ENCODE measurements at regions not wholly inside any gene's neighbourhood (a gene's known extent, or its start where the extent isn't known, plus 50 kb on each side); places are given as distances from the start of the nearest gene placed in this dataset.

DNA sequence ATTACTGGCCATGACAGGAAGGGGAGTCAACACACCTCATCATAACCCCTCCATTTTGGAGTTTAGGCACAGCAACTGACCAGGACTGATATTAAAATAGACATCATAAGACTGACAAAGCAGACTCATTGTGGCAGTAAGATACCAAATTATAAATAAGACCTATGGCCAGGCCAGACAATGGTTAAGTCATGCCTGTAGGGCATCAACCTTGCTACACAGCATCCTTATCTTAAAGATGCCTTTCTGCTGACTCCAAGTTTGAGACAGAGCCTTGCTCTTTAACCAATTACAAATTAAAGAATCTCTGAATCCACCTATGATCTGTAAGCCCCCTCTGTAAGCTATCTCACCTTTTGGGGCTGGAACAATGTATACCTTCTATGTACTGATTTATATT lies 65.5 kb downstream of the VCX2 start:
- H3K36me3 ChIP-seq (ENCODE audit: control insufficient read depth in 1 of 2, insufficient read depth in 2 of 2, low read length in 2 of 2): no peaks in the 10 kb centered on the region
- no peak overlapping the region for H3K27ac ChIP-seq (ENCODE audit: low read depth, low read length)
- H3K9me3 ChIP-seq (ENCODE audit: insufficient read depth, low read depth, low read length): no peaks in the 10 kb centered on the region
- H2BK120ac ChIP-seq (ENCODE audit: insufficient read depth, low read length, poor library complexity): no peak overlapping the region
- DNase-seq: peak; percentile 35 to 65
- no peak overlapping the region for H3K4ac ChIP-seq (ENCODE audit: low read depth, low read length)
- no peak overlapping the region for H4K12ac ChIP-seq (ENCODE audit: low read depth, low read length)
- no peak overlapping the region for H4K8ac ChIP-seq (ENCODE audit: low read depth, low read length)
- H3K27me3 ChIP-seq (ENCODE audit: insufficient read depth, low read length): no peaks in the 10 kb centered on the region
- no peak overlapping the region for H3K14ac ChIP-seq (ENCODE audit: low read length)
- no peak overlapping the region for H3K9ac ChIP-seq (ENCODE audit: low read length)
- no peak overlapping the region for H2AFZ ChIP-seq (ENCODE audit: insufficient read depth, low read length, poor library complexity)
- no peak overlapping the region for H3K4me3 ChIP-seq (ENCODE audit: low read depth, low read length)
- no peak overlapping the region for H2AK5ac ChIP-seq (ENCODE audit: low read length)
- H3K23ac ChIP-seq (ENCODE audit: low read length): no peak overlapping the region
- H3K4me1 ChIP-seq (ENCODE audit: control insufficient read depth in 1 of 2, insufficient read depth in 2 of 2, low read length in 2 of 2): no peaks in the 10 kb centered on the region
- no peak overlapping the region for H2BK5ac ChIP-seq (ENCODE audit: low read depth, low read length, poor library complexity)
- H2BK12ac ChIP-seq (ENCODE audit: low read length): no peak overlapping the region
- no peak overlapping the region for H3K4me2 ChIP-seq (ENCODE audit: low read length)
- no peaks in the 10 kb centered on the region for H3K79me2 ChIP-seq (ENCODE audit: control insufficient read depth, insufficient read depth, low read length, poor library complexity)
- no peak overlapping the region for H4K91ac ChIP-seq (ENCODE audit: low read depth, low read length)
- no peak overlapping the region for H3K18ac ChIP-seq (ENCODE audit: low read length)
- no peaks in the 10 kb centered on the region for H3K79me1 ChIP-seq (ENCODE audit: low read length)

DNA sequence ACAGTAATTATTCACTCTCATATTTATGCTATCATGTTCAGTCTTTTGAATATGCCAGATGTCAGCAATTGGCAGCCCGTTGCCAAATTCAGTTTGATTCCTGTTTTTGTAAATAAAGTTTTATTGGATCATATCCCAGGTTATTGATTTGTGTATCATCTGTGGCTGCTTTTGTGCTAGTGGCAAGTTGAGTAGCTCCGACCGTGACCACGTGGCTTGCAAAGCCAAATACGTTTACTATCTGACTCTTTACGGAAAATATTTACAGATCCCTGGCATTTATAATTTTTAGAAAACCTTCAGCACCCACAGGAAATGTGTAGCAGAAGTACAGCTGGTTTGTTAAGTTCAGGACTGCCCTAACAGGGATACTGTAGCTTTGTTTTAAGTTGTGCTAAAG lies 67.4 kb downstream of the VCX2 start:
- Histone ChIP-seq H2AFZ (ENCODE audit: insufficient read depth, low read length, poor library complexity) (no peak overlapping the region), H3K23ac (ENCODE audit: low read length) (no peak overlapping the region), H4K8ac (ENCODE audit: low read depth, low read length) (no peak overlapping the region), H4K91ac (ENCODE audit: low read depth, low read length) (no peak overlapping the region), H3K4ac (ENCODE audit: low read depth, low read length) (no peak overlapping the region), H3K36me3 (ENCODE audit: control insufficient read depth in 1 of 2, insufficient read depth in 2 of 2, low read length in 2 of 2) (no peaks in the 10 kb centered on the region), H3K18ac (ENCODE audit: low read length) (no peak overlapping the region), H3K4me2 (ENCODE audit: low read length) (no peak overlapping the region), H2BK12ac (ENCODE audit: low read length) (no peak overlapping the region), H3K9me3 (ENCODE audit: insufficient read depth, low read depth, low read length) (no peaks in the 10 kb centered on the region), H3K4me3 (ENCODE audit: low read depth, low read length) (no peak overlapping the region), H3K9ac (ENCODE audit: low read length) (no peak overlapping the region), H3K14ac (ENCODE audit: low read length) (no peak overlapping the region), H3K4me1 (ENCODE audit: control insufficient read depth in 1 of 2, insufficient read depth in 2 of 2, low read length in 2 of 2) (no peaks in the 10 kb centered on the region), H4K12ac (ENCODE audit: low read depth, low read length) (no peak overlapping the region), H3K27me3 (ENCODE audit: insufficient read depth, low read length) (no peaks in the 10 kb centered on the region), H3K27ac (ENCODE audit: low read depth, low read length) (no peak overlapping the region), H2BK5ac (ENCODE audit: low read depth, low read length, poor library complexity) (no peak overlapping the region), H3K79me2 (ENCODE audit: control insufficient read depth, insufficient read depth, low read length, poor library complexity) (no peaks in the 10 kb centered on the region), H3K79me1 (ENCODE audit: low read length) (no peaks in the 10 kb centered on the region), H2BK120ac (ENCODE audit: insufficient read depth, low read length, poor library complexity) (no peak overlapping the region), H2AK5ac (ENCODE audit: low read length) (no peak overlapping the region)
- peak in 1 of 2 donors; percentile 1 for DNase-seq
- no CpG with 5 or more reads among the region's 6 CpGs for WGBS (ENCODE audit: extremely low coverage, insufficient coverage, insufficient read length)

- H3K4ac ChIP-seq (ENCODE audit: low read depth, low read length): no peak overlapping the region
- no peaks in the 10 kb centered on the region for H3K36me3 ChIP-seq (ENCODE audit: control insufficient read depth in 1 of 2, insufficient read depth in 2 of 2, low read length in 2 of 2)
- no peak overlapping the region for H3K23ac ChIP-seq (ENCODE audit: low read length)
- H3K27ac ChIP-seq (ENCODE audit: low read depth, low read length): no peak overlapping the region
- H3K18ac ChIP-seq (ENCODE audit: low read length): no peak overlapping the region
- no peak overlapping the region for H2BK120ac ChIP-seq (ENCODE audit: insufficient read depth, low read length, poor library complexity)
- H3K79me2 ChIP-seq (ENCODE audit: control insufficient read depth, insufficient read depth, low read length, poor library complexity): no peaks in the 10 kb centered on the region
- H3K4me1 ChIP-seq (ENCODE audit: control insufficient read depth in 1 of 2, insufficient read depth in 2 of 2, low read length in 2 of 2): no peaks in the 10 kb centered on the region
- H2BK5ac ChIP-seq (ENCODE audit: low read depth, low read length, poor library complexity): no peak overlapping the region
- no peak overlapping the region for H4K91ac ChIP-seq (ENCODE audit: low read depth, low read length)
- H4K8ac ChIP-seq (ENCODE audit: low read depth, low read length): no peak overlapping the region
- H3K79me1 ChIP-seq (ENCODE audit: low read length): no peaks in the 10 kb centered on the region
- H3K9me3 ChIP-seq (ENCODE audit: insufficient read depth, low read depth, low read length): no peaks in the 10 kb centered on the region
- no peak overlapping the region for H2BK12ac ChIP-seq (ENCODE audit: low read length)
- no CpG with 5 or more reads among the region's 6 CpGs for WGBS (ENCODE audit: extremely low coverage, insufficient coverage, insufficient read length)
- H3K27me3 ChIP-seq (ENCODE audit: insufficient read depth, low read length): no peaks in the 10 kb centered on the region
- H4K12ac ChIP-seq (ENCODE audit: low read depth, low read length): no peak overlapping the region
- no peak overlapping the region for H2AK5ac ChIP-seq (ENCODE audit: low read length)
- H2AFZ ChIP-seq (ENCODE audit: insufficient read depth, low read length, poor library complexity): no peak overlapping the region
- DNase-seq: no peak
- no peak overlapping the region for H3K4me2 ChIP-seq (ENCODE audit: low read length)
- H3K4me3 ChIP-seq (ENCODE audit: low read depth, low read length): no peak overlapping the region
- no peak overlapping the region for H3K9ac ChIP-seq (ENCODE audit: low read length)
- no peak overlapping the region for H3K14ac ChIP-seq (ENCODE audit: low read length)
Measured at GRCh38 chrX:8091510-8091909, 79.6 kb downstream of the VCX2 start.

DNA sequence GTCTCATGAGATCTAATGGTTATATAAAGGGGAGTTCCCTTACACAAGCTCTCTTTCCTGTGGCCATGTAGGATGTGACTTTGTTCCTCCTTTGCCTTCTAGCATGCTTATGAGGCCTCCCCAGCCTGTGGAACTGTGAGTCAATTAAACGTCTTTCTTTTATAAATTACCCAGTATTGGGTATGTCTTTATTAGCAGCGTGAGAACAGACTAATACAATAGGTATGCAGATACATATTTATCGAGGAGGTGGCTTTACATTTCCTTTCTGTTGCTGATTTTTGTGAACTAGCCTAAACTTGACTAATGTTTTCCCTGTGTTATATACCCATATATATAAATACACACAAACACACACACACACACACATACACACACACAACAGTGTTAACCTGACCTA lies 80.2 kb downstream of the VCX2 start:
- Histone ChIP-seq H3K9ac (ENCODE audit: low read length) (no peak overlapping the region), H2BK120ac (ENCODE audit: insufficient read depth, low read length, poor library complexity) (no peak overlapping the region), H3K4me3 (ENCODE audit: low read depth, low read length) (no peak overlapping the region), H3K27me3 (ENCODE audit: insufficient read depth, low read length) (no peaks in the 10 kb centered on the region), H3K18ac (ENCODE audit: low read length) (no peak overlapping the region), H2BK12ac (ENCODE audit: low read length) (no peak overlapping the region), H2AK5ac (ENCODE audit: low read length) (no peak overlapping the region), H3K27ac (ENCODE audit: low read depth, low read length) (no peak overlapping the region), H3K14ac (ENCODE audit: low read length) (no peak overlapping the region), H4K8ac (ENCODE audit: low read depth, low read length) (no peak overlapping the region), H3K79me1 (ENCODE audit: low read length) (no peaks in the 10 kb centered on the region), H3K4me1 (ENCODE audit: control insufficient read depth in 1 of 2, insufficient read depth in 2 of 2, low read length in 2 of 2) (no peaks in the 10 kb centered on the region), H2AFZ (ENCODE audit: insufficient read depth, low read length, poor library complexity) (no peak overlapping the region), H3K23ac (ENCODE audit: low read length) (no peak overlapping the region), H3K9me3 (ENCODE audit: insufficient read depth, low read depth, low read length) (no peaks in the 10 kb centered on the region), H3K4me2 (ENCODE audit: low read length) (no peak overlapping the region), H3K4ac (ENCODE audit: low read depth, low read length) (no peak overlapping the region), H2BK5ac (ENCODE audit: low read depth, low read length, poor library complexity) (no peak overlapping the region), H3K36me3 (ENCODE audit: control insufficient read depth in 1 of 2, insufficient read depth in 2 of 2, low read length in 2 of 2) (no peaks in the 10 kb centered on the region), H4K91ac (ENCODE audit: low read depth, low read length) (no peak overlapping the region), H4K12ac (ENCODE audit: low read depth, low read length) (no peak overlapping the region), H3K79me2 (ENCODE audit: control insufficient read depth, insufficient read depth, low read length, poor library complexity) (no peaks in the 10 kb centered on the region)
- WGBS (ENCODE audit: extremely low coverage, insufficient coverage, insufficient read length): no CpG with 5 or more reads among the region's 3 CpGs
- DNase-seq: no peak

DNA sequence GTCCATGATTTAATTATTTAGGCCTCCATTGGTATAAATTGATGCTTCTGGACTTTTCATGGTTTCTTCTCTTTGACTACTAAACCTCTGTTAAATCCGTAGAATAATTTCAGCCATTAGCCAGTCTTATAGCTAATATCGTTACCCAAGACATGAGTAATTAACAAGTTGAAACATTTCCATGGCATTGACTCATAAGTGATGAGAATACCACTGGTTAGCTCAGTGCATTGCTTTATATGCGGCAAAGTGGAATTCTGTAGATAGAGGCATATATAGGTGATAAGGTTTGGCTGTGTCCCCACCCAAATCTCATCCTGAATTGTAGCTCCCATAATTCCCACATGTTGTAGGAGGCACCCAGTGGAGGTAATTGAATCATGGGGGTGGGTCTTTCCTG lies 80.6 kb downstream of the VCX2 start:
- Histone ChIP-seq H3K4me3 (ENCODE audit: low read depth, low read length) (no peak overlapping the region), H3K36me3 (ENCODE audit: control insufficient read depth in 1 of 2, insufficient read depth in 2 of 2, low read length in 2 of 2) (no peaks in the 10 kb centered on the region), H2AK5ac (ENCODE audit: low read length) (no peak overlapping the region), H4K8ac (ENCODE audit: low read depth, low read length) (no peak overlapping the region), H2BK12ac (ENCODE audit: low read length) (no peak overlapping the region), H4K12ac (ENCODE audit: low read depth, low read length) (no peak overlapping the region), H2BK120ac (ENCODE audit: insufficient read depth, low read length, poor library complexity) (no peak overlapping the region), H3K23ac (ENCODE audit: low read length) (no peak overlapping the region), H4K91ac (ENCODE audit: low read depth, low read length) (no peak overlapping the region), H3K79me1 (ENCODE audit: low read length) (no peaks in the 10 kb centered on the region), H3K27ac (ENCODE audit: low read depth, low read length) (no peak overlapping the region), H3K18ac (ENCODE audit: low read length) (no peak overlapping the region), H3K4ac (ENCODE audit: low read depth, low read length) (no peak overlapping the region), H3K9ac (ENCODE audit: low read length) (no peak overlapping the region), H3K4me1 (ENCODE audit: control insufficient read depth in 1 of 2, insufficient read depth in 2 of 2, low read length in 2 of 2) (no peaks in the 10 kb centered on the region), H3K27me3 (ENCODE audit: insufficient read depth, low read length) (no peaks in the 10 kb centered on the region), H3K79me2 (ENCODE audit: control insufficient read depth, insufficient read depth, low read length, poor library complexity) (no peaks in the 10 kb centered on the region), H3K4me2 (ENCODE audit: low read length) (no peak overlapping the region), H2AFZ (ENCODE audit: insufficient read depth, low read length, poor library complexity) (no peak overlapping the region), H3K14ac (ENCODE audit: low read length) (no peak overlapping the region), H2BK5ac (ENCODE audit: low read depth, low read length, poor library complexity) (no peak overlapping the region), H3K9me3 (ENCODE audit: insufficient read depth, low read depth, low read length) (no peaks in the 10 kb centered on the region)
- no peak for DNase-seq
- WGBS (ENCODE audit: extremely low coverage, insufficient coverage, insufficient read length): no CpG with 5 or more reads among the region's 3 CpGs

All from trophoblast cell (in vitro differentiated cells and primary cell).